KMS-11 (cell line): ENCODE measurements at regions not wholly inside any gene's neighbourhood (a gene's known extent, or its start where the extent isn't known, plus 50 kb on each side); places are given as distances from the start of the nearest gene placed in this dataset.

Source experiments
- H2AFZ ChIP-seq: fragments of 200-600 bp; sonication (generic); 2 replicates; pipeline ENCODE4 v1.6.1; 2016; ENCODE audit warnings: antibody characterized with exemption, mixed run types, low read depth
- H3K27ac ChIP-seq: fragments of 200-600 bp; sonication (generic); 2 replicates; pipeline ENCODE4 v1.6.1; 2016; ENCODE audit warnings: mild to moderate bottlenecking, mixed run types
- H3K27me3 ChIP-seq: fragments of 200-600 bp; sonication (generic); 2 replicates; pipeline ENCODE4 v1.6.1; 2017; ENCODE audit warnings: mild to moderate bottlenecking, low read depth, mixed run types, moderate library complexity; ENCODE audit not compliant: insufficient read depth
- H3K36me3 ChIP-seq: fragments of 200-600 bp; sonication (generic); 2 replicates; pipeline ENCODE4 v1.6.1; 2017; ENCODE audit warnings: mild to moderate bottlenecking, mixed run types; ENCODE audit not compliant: insufficient read depth
- H3K4me1 ChIP-seq: fragments of 200-600 bp; sonication (generic); 2 replicates; pipeline ENCODE4 v1.6.1; 2016; ENCODE audit warnings: mild to moderate bottlenecking, low read depth, mixed run types; ENCODE audit not compliant: poor library complexity, severe bottlenecking
- H3K4me2 ChIP-seq: fragments of 200-600 bp; sonication (generic); 2 replicates; pipeline ENCODE4 v1.7.0; 2016; ENCODE audit warnings: mild to moderate bottlenecking, mixed run types
- H3K4me3 ChIP-seq: fragments of 200-600 bp; sonication (generic); IDR thresholded peaks from 2 replicates; pipeline ENCODE4 v1.6.1; 2017; ENCODE audit warnings: low read depth, low read length, mixed read lengths; ENCODE audit not compliant: insufficient read depth
- H3K79me2 ChIP-seq: fragments of 200-600 bp; sonication (generic); 2 replicates; pipeline ENCODE4 v1.6.1; 2016; ENCODE audit warnings: low read depth, mixed run types; ENCODE audit not compliant: insufficient read depth
- H3K9ac ChIP-seq: fragments of 200-600 bp; sonication (generic); 2 replicates; pipeline ENCODE4 v1.6.1; 2016; ENCODE audit warnings: mild to moderate bottlenecking, mixed run types
- H4K20me1 ChIP-seq: fragments of 200-600 bp; sonication (generic); 2 replicates; pipeline ENCODE4 v1.6.1; 2016; ENCODE audit warnings: mild to moderate bottlenecking, mixed run types; ENCODE audit not compliant: insufficient read depth
- TF ChIP-seq, protein P1 (sequence below): fragments of 200-600 bp; sonication (generic); conservative IDR thresholded peaks from 2 replicates; pipeline ENCODE4 v1.6.1; 2017; ENCODE audit warnings: low read depth, mild to moderate bottlenecking, antibody characterized with exemption, low read length, moderate library complexity, mixed read lengths

DNA sequence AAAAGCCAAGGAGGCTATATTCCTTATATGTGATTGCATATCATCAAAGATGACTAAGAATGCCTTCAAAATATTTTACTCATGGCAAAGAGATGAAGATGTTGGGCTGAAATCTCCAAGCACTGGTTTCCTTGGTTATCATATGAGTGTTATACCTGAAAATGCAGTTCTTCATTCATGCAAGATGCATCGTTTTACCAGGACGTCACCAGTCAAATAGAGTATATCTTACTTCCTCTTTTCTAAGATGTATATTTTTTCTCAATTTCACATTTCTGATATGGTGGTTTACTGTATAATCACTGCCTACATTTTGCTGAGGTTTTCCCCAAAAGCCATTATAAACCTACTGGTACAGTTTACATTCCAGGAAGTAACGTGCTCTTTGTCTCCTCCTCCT is 1085.7 kb downstream of the NCAM2 start:
- Histone ChIP-seq H4K20me1 (no peaks in the 10 kb centered on the region), H3K4me3 (no peak overlapping the region), H3K79me2 (no peaks in the 10 kb centered on the region), H3K27ac (no peak overlapping the region), H3K4me2 (no peak overlapping the region), H3K36me3 (no peaks in the 10 kb centered on the region), H3K4me1 (no peaks in the 10 kb centered on the region), H3K9ac (no peak overlapping the region), H3K27me3 (no peaks in the 10 kb centered on the region), H2AFZ (no peak overlapping the region)
- TF ChIP-seq, protein P1, sequence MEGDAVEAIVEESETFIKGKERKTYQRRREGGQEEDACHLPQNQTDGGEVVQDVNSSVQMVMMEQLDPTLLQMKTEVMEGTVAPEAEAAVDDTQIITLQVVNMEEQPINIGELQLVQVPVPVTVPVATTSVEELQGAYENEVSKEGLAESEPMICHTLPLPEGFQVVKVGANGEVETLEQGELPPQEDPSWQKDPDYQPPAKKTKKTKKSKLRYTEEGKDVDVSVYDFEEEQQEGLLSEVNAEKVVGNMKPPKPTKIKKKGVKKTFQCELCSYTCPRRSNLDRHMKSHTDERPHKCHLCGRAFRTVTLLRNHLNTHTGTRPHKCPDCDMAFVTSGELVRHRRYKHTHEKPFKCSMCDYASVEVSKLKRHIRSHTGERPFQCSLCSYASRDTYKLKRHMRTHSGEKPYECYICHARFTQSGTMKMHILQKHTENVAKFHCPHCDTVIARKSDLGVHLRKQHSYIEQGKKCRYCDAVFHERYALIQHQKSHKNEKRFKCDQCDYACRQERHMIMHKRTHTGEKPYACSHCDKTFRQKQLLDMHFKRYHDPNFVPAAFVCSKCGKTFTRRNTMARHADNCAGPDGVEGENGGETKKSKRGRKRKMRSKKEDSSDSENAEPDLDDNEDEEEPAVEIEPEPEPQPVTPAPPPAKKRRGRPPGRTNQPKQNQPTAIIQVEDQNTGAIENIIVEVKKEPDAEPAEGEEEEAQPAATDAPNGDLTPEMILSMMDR: no peak

DNA sequence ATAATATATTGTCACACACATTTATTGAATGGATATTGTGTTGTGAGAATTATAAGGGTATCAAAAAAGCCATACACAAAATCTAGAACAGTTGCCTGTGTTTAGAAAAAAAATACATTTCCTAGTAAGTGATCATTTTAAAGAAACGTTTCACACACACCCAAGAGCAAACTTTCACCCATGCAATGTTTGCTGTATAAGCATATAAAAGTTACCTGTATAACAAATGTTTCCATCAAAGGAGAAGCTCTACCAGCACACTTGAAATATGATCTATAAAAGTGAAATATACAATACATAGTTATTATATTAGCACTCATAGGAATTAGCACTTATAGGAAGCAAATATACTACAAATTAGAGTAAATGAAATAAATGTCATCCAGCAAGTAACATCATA is 1098.1 kb downstream of the NCAM2 start:
- TF ChIP-seq, protein P1: no peak
- Histone ChIP-seq H3K4me3 (no peak overlapping the region), H2AFZ (no peak overlapping the region), H3K4me1 (no peaks in the 10 kb centered on the region), H3K4me2 (no peak overlapping the region), H3K36me3 (no peaks in the 10 kb centered on the region), H3K27me3 (no peaks in the 10 kb centered on the region), H3K27ac (no peak overlapping the region), H3K79me2 (no peaks in the 10 kb centered on the region), H3K9ac (no peak overlapping the region), H4K20me1 (no peaks in the 10 kb centered on the region)

DNA sequence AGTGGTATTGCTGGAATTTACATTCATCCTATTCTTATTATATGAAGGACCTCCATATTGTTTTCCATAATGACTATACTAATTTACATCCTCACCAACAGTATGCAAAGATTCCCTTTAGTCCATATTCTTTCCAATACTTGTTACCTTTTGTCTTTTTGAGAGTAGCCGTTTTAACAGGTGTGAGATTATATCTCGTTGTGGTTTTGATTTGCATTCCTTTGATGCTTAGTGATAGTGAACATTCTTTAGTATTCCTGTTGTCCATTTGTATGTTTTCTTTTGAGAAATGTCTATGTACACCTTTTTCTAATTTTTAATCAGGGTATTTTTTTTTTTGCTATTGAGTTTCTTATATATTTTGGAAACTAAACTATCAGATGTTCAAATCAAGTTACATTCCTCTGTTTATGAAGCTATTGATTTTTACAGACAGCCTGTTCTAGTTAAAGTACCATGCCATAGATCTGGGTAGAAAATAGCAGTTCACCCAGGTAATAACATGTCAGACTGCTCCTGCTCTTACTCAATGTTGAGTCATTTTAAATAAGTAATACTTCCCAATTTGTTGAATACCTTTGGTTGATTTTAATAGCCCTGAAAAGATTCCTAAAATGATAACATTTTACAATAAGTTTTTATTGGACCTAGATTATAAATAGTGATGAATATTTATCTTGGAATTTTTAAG is 1108.7 kb downstream of the NCAM2 start:
- H3K36me3 ChIP-seq: no peaks in the 10 kb centered on the region
- no peaks in the 10 kb centered on the region for H3K79me2 ChIP-seq
- no peak overlapping the region for H3K27ac ChIP-seq
- H3K9ac ChIP-seq: no peak overlapping the region
- no peak overlapping the region for H3K4me3 ChIP-seq
- no peaks in the 10 kb centered on the region for H3K27me3 ChIP-seq
- H3K4me2 ChIP-seq: no peak overlapping the region
- H3K4me1 ChIP-seq: no peaks in the 10 kb centered on the region
- TF ChIP-seq, protein P1: no peak
- H4K20me1 ChIP-seq: no peaks in the 10 kb centered on the region
- no peak overlapping the region for H2AFZ ChIP-seq

DNA sequence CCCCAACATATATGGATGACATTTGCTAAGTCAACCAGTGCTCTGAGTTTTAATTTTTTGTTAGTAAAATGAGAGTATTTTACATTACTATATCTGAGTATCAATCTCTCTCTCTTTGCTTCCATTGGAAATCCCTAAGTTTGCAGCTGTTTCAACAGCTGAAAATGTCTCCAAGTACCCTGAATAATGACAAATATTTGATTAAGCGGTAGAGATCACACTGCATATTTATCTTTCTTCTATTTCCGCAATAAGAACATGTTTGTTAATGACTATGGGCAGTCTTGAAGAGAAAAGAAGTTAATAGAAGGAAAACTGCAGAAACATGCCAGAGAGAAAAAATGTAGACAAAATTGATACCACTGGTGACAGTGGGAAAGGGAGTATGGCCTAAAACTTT is 1117.5 kb downstream of the NCAM2 start:
- H3K27me3 ChIP-seq: no peaks in the 10 kb centered on the region
- no peaks in the 10 kb centered on the region for H3K36me3 ChIP-seq
- TF ChIP-seq, protein P1: no peak
- H3K9ac ChIP-seq: no peak overlapping the region
- no peaks in the 10 kb centered on the region for H3K79me2 ChIP-seq
- H4K20me1 ChIP-seq: no peaks in the 10 kb centered on the region
- H3K4me3 ChIP-seq: no peak overlapping the region
- no peak overlapping the region for H2AFZ ChIP-seq
- no peak overlapping the region for H3K27ac ChIP-seq
- H3K4me1 ChIP-seq: no peaks in the 10 kb centered on the region
- no peak overlapping the region for H3K4me2 ChIP-seq
